Kasumi-1 (cell line): ENCODE measurements at regions not wholly inside any gene's neighbourhood (a gene's known extent, or its start where the extent isn't known, plus 50 kb on each side); places are given as distances from the start of the nearest gene placed in this dataset.

Source experiments
- DNase-seq, 2 experiments: peaks; one replicate each; lab custom pipeline; 2025; lab: John Stamatoyannopoulos, UW

- DNase-seq = no peak
Observed at GRCh38 chr1:17932164-17932563, 175.4 kb upstream of the IGSF21 start.

- no peak for DNase-seq
Observed at GRCh38 chr1:17933501-17933900, 174.1 kb upstream of the IGSF21 start.

- DNase-seq = no peak
Observed at GRCh38 chr1:17933971-17934370, 173.6 kb upstream of the IGSF21 start.

- DNase-seq = no peak
Observed at GRCh38 chr1:17935230-17935629, 172.4 kb upstream of the IGSF21 start.

- DNase-seq = no peak
Observed at GRCh38 chr1:17941431-17942189, 166.0 kb upstream of the IGSF21 start.

- no peak for DNase-seq
Observed at GRCh38 chr1:17943506-17943905, 164.1 kb upstream of the IGSF21 start.

- DNase-seq = no peak
Observed at GRCh38 chr1:17944646-17945045, 163.0 kb upstream of the IGSF21 start.

- DNase-seq = no peak
Observed at GRCh38 chr1:17946434-17946833, 161.2 kb upstream of the IGSF21 start.

GRCh38 chr1:17948594-17948993, 159.0 kb upstream of the IGSF21 start:
- DNase-seq = no peak

- DNase-seq = no peak
Observed at GRCh38 chr1:17949511-17949910, 158.1 kb upstream of the IGSF21 start.

- no peak for DNase-seq
Observed at GRCh38 chr1:17950728-17951127, 156.9 kb upstream of the IGSF21 start.

GRCh38 chr1:17952506-17952905, 155.1 kb upstream of the IGSF21 start:
- no peak for DNase-seq

- no peak for DNase-seq
Observed at GRCh38 chr1:17953921-17954320, 153.7 kb upstream of the IGSF21 start.

- DNase-seq = no peak
Observed at GRCh38 chr1:17955302-17956285, 152.0 kb upstream of the IGSF21 start.

- DNase-seq = no peak
Observed at GRCh38 chr1:17957588-17958267, 149.9 kb upstream of the IGSF21 start.

GRCh38 chr1:17958704-17959103, 148.9 kb upstream of the IGSF21 start:
- DNase-seq = no peak

- DNase-seq = no peak
Observed at GRCh38 chr1:17963513-17963912, 144.1 kb upstream of the IGSF21 start.

GRCh38 chr1:17965515-17966100, 142.0 kb upstream of the IGSF21 start:
- DNase-seq = no peak

GRCh38 chr1:17966341-17966740, 141.3 kb upstream of the IGSF21 start:
- DNase-seq = no peak

GRCh38 chr1:17967623-17968255, 139.9 kb upstream of the IGSF21 start:
- no peak for DNase-seq

GRCh38 chr1:17970757-17971156, 136.8 kb upstream of the IGSF21 start:
- DNase-seq = no peak

- DNase-seq = no peak
Observed at GRCh38 chr1:17973694-17974093, 133.9 kb upstream of the IGSF21 start.
